ENCODE measurements at regions not wholly inside any gene's neighbourhood (a gene's known extent, or its start where the extent isn't known, plus 50 kb on each side); places are given as distances from the start of the nearest gene placed in this dataset.

GRCh38 chr6:67496191-67496590, 1138.9 kb upstream of the ADGRB3 start:
- Histone ChIP-seq H3K4me1 (no peaks in the 10 kb centered on the region), H3K4me3 (no peak overlapping the region), H3K4me2 (no peak overlapping the region), H3K27ac (no peak overlapping the region), H3K9me3 (no peaks in the 10 kb centered on the region)
- WGBS (ENCODE audit: missing lambda C conversion rate), result 22% methylated on average over 3 of the region's 3 CpGs
- DNase-seq (ENCODE audit: low read depth in 1 of 2, low spot score in 1 of 2), result no peak
- FAIRE-seq, result no peak
- POLR2A ChIA-PET, result no interaction called here
- CTCF ChIA-PET, result no interaction called here
- no peak for ATAC-seq
- TF ChIP-seq EHMT2 (IDR thresholded peaks at IDR 0.05; ENCODE audit: low read depth), result no peak
- TF ChIP-seq SMC3 (IDR thresholded peaks at IDR 0.05), result no peak
- no peak for TF ChIP-seq HEYL (CRISPR knock-in tag; IDR thresholded peaks at IDR 0.05)
- TF ChIP-seq NR3C1 (IDR thresholded peaks at IDR 0.05), result no peak
- TF ChIP-seq, protein P1, sequence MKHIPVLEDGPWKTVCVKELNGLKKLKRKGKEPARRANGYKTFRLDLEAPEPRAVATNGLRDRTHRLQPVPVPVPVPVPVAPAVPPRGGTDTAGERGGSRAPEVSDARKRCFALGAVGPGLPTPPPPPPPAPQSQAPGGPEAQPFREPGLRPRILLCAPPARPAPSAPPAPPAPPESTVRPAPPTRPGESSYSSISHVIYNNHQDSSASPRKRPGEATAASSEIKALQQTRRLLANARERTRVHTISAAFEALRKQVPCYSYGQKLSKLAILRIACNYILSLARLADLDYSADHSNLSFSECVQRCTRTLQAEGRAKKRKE (CRISPR knock-in tag; IDR thresholded peaks at IDR 0.05; ENCODE audit: low read depth), result no peak
- no peak for TF ChIP-seq POLR2AphosphoS2 (conservative IDR thresholded peaks at IDR 0.05; ENCODE audit: low read length)
- TF ChIP-seq ZNF302 (CRISPR knock-in tag; IDR thresholded peaks at IDR 0.05), result no peak
- no peak for TF ChIP-seq TFCP2L1 (CRISPR knock-in tag; IDR thresholded peaks at IDR 0.05)
- TF ChIP-seq EHF (CRISPR knock-in tag; IDR thresholded peaks at IDR 0.05), result no peak
- TF ChIP-seq KDM5A (IDR thresholded peaks at IDR 0.05), result no peak
- no peak for TF ChIP-seq MAZ (IDR thresholded peaks at IDR 0.05; ENCODE audit: borderline replicate concordance, low read depth, low read length)
- no peak for TF ChIP-seq RAD21 (conservative IDR thresholded peaks at IDR 0.05 in 1 of 2, IDR thresholded peaks at IDR 0.05 in 1 of 2)
- no peak for TF ChIP-seq CHD2 (IDR thresholded peaks at IDR 0.05; ENCODE audit: low read length, partially characterized antibody)
- TF ChIP-seq HOXB5 (CRISPR knock-in tag; IDR thresholded peaks at IDR 0.05), result no peak
- TF ChIP-seq, protein P2, sequence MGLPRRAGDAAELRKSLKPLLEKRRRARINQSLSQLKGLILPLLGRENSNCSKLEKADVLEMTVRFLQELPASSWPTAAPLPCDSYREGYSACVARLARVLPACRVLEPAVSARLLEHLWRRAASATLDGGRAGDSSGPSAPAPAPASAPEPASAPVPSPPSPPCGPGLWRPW (IDR thresholded peaks at IDR 0.05), result no peak

- FAIRE-seq (no peak), DNase-seq (ENCODE audit: low read depth in 1 of 2, low spot score in 1 of 2) (no peak), ATAC-seq (no peak)
- Histone ChIP-seq H3K4me2 (no peak overlapping the region), H3K4me1 (no peaks in the 10 kb centered on the region), H3K9me3 (no peaks in the 10 kb centered on the region), H3K27ac (no peak overlapping the region), H3K4me3 (no peak overlapping the region)
- TF ChIP-seq HOXB13 (CRISPR knock-in tag; IDR thresholded peaks at IDR 0.05; ENCODE audit: low read depth), result no peak
- TF ChIP-seq MAFK (IDR thresholded peaks at IDR 0.05; ENCODE audit: partially characterized antibody), result peak; percentile 97
- TF ChIP-seq HOXB5 (CRISPR knock-in tag; IDR thresholded peaks at IDR 0.05), result no peak
- CTCF ChIA-PET, result no interaction called here
- POLR2A ChIA-PET, result no interaction called here
These were observed 1141.4 kb upstream of the ADGRB3 start for GRCh38 chr6:67493682-67494081.

DNA sequence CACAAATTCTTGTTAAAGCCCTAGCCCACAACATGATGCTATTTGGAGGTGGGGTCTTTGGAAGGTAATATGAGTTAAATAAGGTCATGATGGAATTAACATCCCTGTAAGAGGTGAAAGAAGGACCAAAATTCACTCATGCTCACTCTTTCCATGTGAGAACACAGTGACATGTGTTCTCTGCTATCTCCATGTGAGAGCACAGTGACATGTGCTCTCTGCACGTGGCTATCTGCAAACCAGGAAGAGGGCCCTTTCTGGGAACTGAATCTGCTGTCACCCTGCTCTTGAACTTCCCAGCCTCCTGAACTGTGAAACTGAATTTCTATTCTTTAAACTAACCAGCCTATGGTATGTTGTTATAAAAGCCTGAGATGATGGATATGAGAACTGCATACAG, 1159.4 kb upstream of the ADGRB3 start:
- no peak overlapping the region for H3K27ac ChIP-seq
- no peak for FAIRE-seq
- no peak for DNase-seq (ENCODE audit: low read depth in 1 of 2, low spot score in 1 of 2)
- TF ChIP-seq TP53 (CRISPR knock-in tag; IDR thresholded peaks at IDR 0.05) (no peak), BCL3 (IDR thresholded peaks at IDR 0.05) (no peak), RAD21 (conservative IDR thresholded peaks at IDR 0.05 in 1 of 2, IDR thresholded peaks at IDR 0.05 in 1 of 2) (no peak), MYC (IDR thresholded peaks at IDR 0.05; ENCODE audit: borderline replicate concordance, low read length) (no peak), KDM5A (IDR thresholded peaks at IDR 0.05) (no peak), TFCP2L1 (CRISPR knock-in tag; IDR thresholded peaks at IDR 0.05) (no peak), EHF (CRISPR knock-in tag; IDR thresholded peaks at IDR 0.05) (no peak), POLR2A (IDR thresholded peaks at IDR 0.05; ENCODE audit: low read length) (no peak), EP300 (IDR thresholded peaks at IDR 0.05) (no peak)
- POLR2A ChIA-PET, result no interaction called here
- 0% methylated on average over 1 of the region's 1 CpG for WGBS (ENCODE audit: missing lambda C conversion rate)
- CTCF ChIA-PET, result no interaction called here
- H3K4me1 ChIP-seq, result no peaks in the 10 kb centered on the region
- no peak overlapping the region for H3K4me3 ChIP-seq
- H3K4me2 ChIP-seq, result no peak overlapping the region
- no peak for ATAC-seq
- no peaks in the 10 kb centered on the region for H3K9me3 ChIP-seq

Data from A549 (cell line).